HG03378 (cell line): ENCODE measurements at regions not wholly inside any gene's neighbourhood (a gene's known extent, or its start where the extent isn't known, plus 50 kb on each side); places are given as distances from the start of the nearest gene placed in this dataset.
A peak's percentile ranks its signal among the peaks of the same experiment; 100 is the strongest.

Experiments
- ATAC-seq: cut with Tn5 transposase; IDR thresholded peaks from one replicate; pipeline ENCODE4 v1.9.1; 2021; ENCODE audit warnings: mild to moderate bottlenecking, moderate library complexity; ENCODE audit not compliant: unreplicated experiment

DNA sequence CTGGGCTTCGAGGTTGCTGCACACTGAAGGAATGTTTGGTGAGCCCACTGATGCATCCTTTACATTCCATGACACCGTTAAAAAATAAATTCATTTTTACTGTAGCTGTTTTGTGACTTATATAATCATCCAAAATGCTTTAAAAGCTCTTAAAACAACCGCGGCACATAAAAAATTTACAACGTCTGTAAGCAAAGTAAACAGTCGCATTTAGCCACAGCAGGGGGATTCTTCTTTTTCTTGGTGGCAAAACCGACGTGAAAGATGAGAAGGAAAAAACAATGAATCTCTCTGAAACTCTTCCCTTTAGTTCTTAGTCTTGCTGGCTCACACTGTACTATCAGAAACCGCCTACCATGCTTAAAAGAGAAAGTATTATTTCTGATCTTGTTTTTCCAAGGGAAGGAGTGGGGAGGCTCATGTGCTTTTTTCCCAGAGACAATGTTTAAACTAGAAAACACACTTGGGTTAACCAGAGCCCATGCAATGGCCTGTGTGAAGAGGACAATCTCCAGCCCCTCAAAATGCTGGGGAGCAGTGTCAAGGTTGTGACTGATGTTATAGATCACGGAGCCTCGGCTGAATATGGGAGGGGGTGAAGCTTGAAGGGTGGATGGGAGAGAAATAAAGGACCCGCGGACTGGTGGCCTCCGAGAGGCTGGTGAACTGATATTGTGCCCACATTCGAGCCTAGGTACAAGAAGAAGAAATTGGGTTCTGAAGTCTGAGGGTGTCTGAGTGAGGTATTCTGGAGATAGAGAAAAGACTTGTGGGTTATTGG is 91.1 kb downstream of the IRF8 start:
- ATAC-seq: no peak

DNA sequence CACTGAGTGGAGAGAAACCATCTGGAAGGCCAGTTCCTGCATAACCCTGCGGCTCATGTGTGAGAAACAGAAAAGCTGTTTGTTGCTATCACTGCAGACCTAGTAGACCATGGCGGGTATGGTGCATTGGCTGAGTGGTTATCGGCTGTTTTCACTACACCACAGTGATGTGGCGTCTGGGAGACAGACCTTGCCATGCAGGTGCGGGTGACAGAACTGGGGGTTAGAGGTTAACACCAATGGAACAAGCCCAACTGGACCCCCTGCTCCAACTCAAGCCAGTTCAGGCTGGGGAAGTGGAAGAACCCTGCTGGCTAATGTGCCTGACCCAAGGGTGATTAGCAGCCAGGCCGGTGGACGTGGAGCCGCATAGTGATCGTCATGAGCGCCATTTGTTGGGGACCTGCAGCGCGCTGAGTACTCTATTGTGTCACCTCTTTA is 91.9 kb downstream of the IRF8 start:
- no peak for ATAC-seq

DNA sequence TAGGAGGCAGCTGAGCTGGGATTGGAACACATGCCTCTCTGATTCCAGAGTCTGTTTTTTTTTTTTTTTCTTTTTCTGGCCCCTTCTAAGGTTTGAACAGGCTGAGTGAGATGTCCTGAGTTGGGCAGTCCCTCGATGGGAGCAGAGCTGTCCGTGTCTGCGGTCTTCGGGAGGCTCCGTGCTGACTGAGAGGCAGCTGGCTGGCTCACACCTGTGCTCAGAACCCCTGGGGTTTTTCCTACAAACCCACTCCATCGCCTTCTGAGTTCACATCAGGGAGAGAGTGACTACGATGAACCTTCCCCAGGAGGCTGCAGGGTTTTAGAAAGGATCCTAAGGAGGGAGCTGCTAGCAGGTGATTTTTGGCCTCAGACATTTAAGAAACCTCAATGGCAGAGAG is 92.5 kb downstream of the IRF8 start:
- no peak for ATAC-seq

DNA sequence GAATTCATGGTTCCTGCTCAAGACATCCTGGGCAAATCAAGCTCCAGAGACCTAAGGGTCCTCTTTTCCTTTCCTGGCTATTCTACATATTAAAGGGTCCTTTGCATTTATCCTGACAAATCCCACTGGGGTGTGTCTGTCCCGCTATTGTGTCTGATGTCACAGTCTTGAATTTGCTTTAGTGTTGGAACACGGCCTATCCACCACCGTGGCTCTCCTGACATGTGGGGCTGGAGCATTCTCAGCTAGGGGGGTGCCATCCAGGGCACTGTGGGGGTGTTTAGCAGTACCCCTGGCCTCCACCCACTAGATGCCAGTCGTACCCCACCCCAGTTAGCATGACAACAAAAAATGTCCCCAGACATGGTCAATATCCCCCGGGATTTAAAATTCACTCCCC is 92.9 kb downstream of the IRF8 start:
- ATAC-seq: no peak

DNA sequence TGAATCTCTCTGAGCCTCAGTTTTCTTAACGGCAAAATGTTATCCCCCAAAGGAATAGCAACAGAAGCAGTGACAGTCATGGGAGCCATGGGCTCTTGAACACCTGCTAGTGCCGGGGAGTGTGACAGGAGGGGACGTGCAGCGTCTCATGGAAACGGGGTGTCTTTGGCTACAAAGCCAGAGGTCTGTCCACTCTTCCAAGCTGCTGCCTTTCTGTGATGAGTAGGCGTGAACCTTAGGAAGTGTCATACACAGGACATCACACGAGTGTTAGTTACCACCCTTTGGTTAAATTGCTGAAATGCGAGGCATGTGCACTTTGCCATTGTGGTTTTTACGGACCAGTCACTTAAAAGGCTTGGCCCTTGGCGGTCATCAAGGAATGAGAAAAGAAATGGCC is 93.4 kb downstream of the IRF8 start:
- ATAC-seq: no peak

DNA sequence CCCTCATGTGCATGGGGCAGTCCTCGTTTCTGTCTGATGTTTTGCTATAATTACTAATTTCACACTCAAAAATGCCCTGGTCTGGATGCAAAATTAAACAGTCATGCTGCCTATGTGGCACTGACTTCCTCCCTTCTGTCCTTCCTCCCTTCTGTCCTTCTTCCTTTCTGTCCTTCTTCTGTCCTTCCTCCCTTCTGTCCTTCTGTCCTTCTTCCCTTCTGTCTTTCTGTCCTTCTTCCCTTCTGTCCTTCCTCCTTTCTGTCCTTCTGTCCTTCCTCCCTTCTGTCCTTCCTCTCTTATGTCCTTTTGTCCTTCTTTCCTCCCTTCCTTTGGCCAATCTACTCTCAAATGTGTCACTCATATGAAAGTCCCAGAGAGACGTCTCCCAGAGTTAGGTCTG is 93.8 kb downstream of the IRF8 start:
- no peak for ATAC-seq

DNA sequence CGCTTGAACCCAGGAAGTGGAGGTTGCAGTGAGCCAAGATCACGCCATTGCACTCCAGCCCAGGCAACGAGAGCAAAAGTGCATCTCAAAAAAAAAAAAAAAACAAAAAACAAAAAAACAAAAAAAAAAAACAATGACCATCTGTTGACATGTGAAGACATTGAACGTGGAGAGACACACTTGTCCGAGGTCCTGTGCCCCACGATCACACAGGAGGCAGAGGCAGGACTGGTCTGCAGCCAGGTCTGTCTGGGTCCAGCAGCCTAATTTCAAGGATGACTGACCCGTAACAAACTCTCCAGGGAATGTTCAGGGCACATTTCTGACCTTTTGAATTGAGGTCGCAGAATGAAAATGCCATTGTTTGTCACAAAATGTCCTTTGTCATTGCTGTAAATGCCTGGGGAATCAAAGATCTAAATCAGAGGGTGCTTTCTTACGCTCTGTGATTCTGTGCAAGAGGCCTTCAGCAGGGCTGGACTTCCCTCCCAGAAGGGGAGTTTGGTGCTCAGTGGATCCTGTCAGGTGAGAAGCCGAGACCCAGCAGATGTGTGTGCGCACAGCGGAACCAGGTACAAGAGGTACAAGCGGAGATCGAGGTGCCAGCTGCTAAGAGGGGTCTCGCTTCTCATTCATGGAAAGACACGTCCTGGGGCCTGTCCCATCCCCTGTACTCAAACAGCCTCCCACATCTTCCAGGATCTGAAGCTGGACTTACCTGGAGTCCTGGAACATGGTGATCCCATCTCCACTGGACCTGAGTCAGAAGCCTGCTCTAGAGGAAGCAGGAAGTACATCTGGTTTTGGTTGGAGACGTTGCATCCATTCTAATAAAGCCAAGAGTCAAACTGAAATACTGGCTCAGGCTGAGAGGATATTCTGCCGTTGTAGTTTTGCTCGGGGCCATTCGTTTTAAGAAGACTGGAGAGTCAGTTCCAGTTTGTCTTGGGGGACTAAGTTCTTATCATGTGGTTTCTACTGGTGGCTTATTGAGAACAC is 95.8 kb downstream of the IRF8 start:
- no peak for ATAC-seq

DNA sequence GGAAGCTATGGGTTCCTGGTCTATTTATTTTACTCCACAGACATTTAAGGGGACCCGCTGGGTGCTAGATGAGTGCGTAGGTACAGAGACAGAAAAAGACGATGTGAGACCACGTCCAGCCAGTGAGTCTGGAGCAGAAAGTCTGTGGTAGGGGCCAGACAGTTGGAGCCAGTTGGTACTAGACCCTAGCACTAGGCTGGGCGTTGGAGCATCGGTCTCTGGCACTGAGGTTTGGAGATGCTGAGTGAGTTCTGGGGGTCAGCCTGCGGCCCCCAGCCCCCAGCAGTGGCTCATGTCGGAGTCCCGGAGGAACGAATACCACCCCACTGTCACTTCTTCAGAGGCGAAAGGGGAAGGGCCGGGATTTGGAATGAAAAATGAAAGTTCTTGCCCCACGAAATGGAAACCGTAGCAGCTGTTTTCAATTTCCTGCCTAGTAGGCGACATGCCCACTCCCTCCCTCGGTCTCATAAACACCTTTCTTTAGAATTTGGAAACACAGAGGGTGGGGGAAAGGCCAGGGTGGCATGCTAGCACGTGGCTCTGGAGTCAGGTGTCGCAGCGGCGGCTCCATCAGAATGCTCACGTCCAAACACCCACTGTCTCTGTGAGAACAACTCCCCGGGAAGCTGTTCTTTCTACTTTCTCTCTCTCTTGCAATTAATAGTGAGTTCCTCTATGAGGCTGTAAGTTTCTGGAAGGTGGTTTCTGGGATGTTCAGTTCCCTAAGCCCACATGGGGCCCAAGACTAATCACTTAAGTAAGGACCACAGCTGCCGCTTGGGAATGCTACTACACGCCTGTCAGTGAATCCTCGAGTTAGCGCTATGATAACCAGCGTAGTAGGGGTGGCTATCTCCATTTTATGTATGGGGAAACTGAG is 96.8 kb downstream of the IRF8 start:
- no peak for ATAC-seq

DNA sequence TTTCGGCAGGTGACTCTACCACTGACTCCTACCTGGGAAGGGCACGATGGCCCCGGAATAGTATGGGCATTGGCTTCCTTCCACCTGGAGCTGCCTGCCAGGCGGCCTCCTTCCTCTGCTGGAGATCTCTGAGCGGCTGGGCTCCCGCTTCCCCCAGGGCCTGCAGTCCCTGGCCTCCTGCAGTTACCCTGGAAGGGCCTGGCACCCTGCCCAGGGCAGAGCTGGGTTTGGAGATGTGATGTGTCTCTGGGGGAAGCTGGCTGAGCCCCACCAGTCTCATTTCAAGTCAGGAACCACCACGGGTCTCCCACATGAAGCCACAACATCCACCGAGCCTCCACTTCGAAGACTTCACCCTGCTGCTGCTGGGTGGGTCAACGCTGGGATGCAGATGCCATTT is 97.9 kb downstream of the IRF8 start:
- no peak for ATAC-seq

DNA sequence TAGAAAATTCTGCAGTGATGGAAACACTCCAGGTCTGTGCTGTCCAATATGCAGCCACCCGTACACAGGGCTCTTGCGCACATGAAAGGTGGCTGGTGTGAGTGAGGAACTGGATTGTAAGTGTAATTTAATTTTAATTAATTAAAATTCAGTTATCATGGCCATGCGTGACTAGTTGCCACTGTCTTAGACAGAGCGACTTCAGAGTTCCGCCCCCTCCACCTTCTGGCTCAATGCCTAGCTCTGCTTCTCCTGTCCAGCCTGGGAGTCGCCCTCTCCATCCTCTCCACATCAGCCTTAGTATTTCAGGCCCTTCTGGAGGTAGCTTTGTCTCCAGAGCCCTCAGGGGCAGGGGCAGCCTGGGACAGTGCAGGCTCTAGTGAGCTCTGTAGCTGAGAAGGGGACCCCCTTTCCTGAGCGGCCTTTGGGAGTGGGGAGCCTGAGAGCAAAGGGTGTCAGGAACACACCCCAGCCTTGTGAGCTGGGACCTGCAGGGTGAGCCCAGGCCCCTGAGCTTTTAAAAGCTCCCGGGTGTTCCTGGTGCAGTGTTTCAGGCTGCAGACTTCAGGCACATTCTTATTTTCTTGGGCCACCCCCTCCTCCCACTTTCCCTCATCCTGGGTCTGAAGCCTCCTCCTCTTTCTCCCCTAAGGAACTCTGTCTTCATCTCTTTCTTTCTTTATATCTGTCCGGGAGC is 99.4 kb downstream of the IRF8 start:
- ATAC-seq: no peak

DNA sequence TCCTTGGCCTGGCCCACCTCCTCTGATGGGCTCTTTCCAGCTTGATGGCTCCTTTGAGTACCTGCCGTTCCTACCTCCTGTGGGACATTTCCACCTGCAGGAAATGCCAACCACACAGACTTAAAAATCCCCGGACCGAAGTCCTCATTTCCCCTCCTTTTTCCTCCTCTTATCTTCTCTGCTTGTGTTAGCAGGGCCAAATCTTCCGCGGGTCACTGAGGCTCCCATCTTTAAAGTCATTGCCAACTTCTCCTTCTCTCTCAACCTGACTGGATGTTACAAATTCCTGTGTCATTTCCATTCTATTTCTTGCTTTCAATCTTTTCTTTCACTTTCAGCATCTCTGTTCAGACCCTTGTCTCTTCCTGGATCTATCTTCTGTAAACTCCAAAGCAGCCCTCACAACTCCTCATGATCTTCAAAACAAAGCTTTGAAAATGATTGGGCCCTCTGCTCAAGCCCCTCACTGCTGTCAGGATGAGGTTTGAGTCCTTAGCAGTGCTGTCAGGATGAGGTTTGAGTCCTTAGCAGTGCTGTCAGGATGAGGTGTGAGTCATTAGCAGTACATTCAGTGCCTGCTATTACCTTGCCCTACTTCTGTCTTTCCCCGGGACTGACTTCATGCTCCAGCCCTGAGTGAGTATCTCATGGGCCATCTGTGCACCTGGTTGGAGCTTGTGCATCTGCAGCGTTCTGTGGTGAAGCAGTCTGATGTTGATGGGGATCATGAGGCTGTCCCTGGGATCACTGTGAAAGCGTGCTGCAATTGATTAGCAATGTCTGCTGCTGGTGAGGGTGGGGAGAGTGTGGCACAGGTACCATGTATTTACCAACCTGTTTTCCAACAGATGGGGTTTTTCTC is 100.1 kb downstream of the IRF8 start:
- ATAC-seq: no peak

DNA sequence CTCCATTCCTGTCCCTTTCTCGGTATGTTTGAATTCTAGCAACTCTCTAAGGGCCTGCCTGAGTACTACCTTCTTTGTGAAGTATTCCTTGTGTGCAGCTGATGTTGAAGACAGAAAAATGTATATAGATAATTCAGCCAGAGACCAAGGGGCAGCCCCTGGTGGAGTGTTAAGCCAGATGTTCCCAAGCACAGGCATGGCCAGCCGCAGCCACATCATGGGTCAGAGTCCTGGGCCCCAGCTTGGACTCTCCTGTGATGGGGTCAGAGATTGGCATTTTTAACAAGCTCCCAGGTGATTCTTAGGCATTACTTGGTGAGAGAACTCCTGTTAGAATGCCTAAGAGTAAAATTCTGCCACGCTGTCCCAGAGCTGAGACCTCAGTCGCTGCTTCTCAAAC is 100.8 kb downstream of the IRF8 start:
- no peak for ATAC-seq

DNA sequence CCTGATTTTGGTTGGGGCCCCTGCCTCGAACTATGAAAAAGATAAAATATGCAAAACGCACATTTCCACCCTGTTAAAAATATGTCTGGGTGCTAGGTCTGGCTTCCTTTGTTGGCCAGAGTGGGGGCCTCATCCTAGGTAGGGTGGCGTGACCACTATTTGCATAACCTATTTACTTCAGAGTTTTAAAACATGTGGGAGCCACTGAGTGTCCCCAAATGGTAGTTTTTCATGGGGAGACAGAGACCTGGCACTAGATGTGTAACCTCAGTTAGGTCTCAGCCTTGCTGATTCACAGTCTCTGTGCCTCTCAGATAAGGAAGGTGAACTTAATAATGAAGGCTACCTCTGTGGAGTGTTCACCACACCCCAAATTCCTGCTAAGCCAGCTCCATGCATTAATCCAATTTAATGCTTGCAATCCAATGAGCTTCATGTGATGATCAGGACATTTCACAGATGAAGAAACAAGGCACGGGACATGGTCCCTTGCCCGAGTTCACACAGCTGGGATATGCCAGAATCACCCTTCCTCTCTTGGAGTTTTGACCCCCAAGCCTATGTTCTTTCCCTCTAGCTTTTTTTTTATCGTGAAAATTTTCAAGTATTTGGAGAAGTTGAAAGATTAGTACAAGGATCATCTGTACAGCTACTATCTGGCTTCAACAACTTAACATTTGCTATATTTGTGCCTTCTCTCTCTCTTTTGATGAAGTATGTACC is 103.4 kb downstream of the IRF8 start:
- peak; percentile 54 for ATAC-seq

DNA sequence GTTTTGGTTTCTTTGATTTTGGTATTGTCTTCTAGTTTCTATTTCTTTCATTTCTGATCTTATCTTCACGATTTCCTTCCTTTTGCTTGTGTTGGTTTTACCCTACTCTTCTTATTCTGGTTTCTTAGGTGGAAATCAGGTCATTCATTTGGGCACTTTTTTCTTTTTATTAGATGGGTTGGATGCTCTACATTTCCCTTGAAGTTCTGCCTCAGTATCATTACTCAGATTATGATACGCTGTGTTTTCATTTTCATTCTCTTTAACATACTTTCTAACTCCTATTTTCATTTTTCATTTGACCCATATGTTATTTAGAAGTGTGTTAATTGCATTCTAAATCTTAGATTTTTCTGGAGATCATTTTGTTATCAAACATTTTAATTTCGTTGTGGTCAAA is 108.6 kb downstream of the IRF8 start:
- ATAC-seq: no peak

DNA sequence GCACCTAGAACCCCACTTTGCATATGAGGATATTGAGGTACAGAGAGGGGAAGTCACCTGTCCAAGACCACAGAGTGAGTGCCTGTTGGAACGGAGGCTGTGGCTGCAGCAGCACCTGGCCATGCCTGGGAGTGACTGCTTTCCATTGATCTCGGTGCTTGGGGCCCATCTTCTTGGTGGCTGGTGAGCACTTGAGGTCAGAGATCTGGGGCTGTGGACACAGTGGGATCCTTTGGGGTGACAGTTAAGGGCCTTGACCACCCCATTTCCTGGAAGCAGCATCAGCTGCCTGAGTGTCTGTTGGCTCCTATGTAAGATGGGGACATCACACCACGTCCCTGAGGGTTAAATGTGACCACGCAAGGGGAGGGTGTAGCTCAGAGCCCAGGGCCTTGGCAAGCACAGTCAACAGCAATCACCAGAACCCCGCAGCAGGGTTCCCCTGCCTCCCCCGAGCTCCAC is 111.7 kb downstream of the IRF8 start:
- no peak for ATAC-seq

DNA sequence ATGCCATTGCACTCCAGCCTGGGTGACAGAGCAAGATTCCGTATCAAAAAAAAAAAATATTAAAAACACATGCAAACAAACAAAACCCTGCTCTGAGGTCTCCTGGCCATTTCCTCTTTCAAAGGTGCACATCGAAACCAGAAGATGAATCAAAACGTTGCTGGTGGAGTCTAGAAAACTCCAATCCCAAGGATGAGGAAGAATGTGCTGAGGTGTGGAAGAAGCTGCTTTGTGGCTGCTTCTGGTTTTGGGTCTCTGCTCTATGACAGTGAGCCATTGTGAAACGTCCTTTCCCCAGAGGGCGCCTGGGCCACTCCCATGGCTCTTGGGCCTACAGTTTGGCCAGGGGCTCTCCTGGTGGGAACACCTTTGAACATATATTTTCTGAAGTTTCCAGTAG is 112.6 kb downstream of the IRF8 start:
- ATAC-seq: no peak

DNA sequence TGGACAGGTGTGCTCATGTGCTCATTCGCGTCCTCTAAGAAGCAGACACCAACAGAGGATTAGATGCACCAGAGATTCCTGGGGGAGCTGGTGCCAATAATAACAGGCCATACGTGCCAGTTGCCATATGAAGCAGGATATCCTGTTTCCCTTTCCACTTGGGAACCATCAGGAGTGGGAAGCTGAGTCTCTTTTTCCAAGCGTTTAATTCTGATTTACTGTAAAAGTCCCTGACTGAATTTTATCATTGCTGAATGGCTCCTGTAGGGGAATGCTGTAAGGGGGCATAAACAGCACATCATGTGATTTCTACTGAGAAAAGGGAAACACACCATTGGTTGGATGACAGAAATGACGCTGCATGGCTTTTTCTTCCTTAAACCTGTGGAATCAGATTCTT is 113.3 kb downstream of the IRF8 start:
- ATAC-seq: no peak

DNA sequence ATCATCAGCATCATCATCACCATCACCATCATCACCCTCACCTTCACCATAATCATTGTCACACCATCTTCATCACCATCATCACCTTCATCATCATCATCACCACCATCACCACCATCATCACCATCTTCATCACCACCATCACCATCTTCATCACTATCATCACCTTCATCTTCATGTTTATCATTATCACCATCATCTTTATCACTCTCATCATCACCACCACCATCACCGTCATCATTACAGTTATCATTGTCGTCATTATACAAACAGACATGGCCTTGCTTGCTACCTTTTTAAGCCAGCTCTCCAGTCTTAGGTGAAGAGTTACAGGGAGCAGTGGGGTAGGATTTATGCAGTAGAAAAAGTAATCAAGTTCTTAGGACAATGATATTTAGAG is 114.9 kb downstream of the IRF8 start:
- ATAC-seq: no peak

DNA sequence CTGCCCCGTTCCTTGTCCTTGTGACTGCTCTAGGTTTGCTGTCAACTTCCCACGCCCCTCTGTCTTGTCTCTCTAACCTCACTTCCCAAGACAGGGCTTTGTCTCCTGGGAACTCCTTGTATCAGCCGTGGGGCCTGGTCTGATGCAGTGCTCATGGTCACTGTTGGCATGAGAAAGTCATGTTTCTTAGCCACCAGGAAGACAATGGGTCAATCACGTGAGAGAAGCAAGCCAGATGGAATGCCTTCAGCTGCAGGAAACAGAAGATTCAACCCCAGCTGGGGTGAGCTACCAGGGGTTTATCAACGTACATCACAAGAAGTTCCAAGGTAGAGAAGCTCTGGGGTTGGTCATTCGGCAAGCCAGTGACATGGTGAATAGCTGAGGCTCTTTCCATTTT is 116.6 kb downstream of the IRF8 start:
- no peak for ATAC-seq
